ENCODE measurements at regions not wholly inside any gene's neighbourhood (a gene's known extent, or its start where the extent isn't known, plus 50 kb on each side); places are given as distances from the start of the nearest gene placed in this dataset.

DNA sequence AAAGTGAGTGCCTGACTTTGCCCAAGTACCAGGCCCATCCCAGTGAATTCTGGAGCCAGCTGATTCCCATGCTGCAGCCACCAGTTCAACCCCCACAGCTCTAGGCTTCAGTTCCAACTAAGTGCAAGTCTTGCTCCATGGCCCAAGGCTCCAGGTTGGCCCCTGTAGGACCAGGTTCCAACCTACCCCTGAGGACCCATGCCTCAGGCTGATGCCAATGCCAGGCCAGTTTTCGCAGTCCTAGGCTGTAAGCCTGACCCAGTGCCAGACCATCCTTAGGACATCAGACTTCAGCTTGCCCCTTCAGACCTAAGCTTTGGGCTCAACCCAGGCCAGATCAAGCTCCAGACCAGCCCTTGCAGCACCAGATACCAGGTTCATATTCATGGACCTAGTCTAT lies 352.6 kb downstream of the FSCB start:
- no peak for DNase-seq (ENCODE audit: low read depth in 1 of 2, low spot score in 1 of 2)
- no peak for TF ChIP-seq JUND (IDR thresholded peaks at IDR 0.05; ENCODE audit: low read depth)
- in situ Hi-C loops (cut with HindIII; ENCODE audit: low pct_unique_long_range_greater_than_20kb, low sequenced_read_pairs), result no loop called here

DNA sequence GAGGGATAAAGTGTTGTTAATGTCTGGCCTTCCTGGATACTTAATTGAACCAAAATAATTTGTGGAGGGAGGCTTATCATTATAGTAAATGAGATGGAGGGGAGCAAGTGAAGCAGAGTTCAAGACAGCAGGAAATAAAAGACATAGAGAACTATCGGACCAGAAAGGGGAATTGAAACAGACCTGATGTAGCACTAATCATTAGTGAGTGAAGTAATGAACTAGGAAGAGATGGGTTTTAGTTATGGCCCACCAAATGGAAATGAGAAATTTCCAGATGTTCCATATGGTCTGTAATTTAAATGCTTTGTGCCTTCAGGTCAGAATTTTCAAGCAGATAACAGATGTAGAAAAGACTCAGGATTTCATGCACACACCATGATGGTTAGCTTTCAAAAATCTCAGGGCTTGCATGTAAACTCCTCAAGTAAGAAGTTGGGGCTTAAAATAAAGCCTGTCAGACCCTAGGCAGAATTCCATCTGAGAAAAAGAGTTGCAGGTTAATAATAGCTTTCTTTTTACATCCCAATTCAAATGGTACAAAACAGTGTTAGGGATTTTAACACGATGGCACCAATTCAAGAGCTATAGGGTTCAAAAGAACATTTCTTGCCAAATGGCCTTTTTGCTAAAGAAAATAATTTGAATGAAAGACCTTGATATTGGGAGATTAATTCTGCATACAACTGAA lies 355.8 kb downstream of the FSCB start:
- in situ Hi-C loops (cut with HindIII; ENCODE audit: low pct_unique_long_range_greater_than_20kb, low sequenced_read_pairs), result no loop called here
- DNase-seq (ENCODE audit: low read depth in 1 of 2, low spot score in 1 of 2), result no peak
- TF ChIP-seq JUND (IDR thresholded peaks at IDR 0.05; ENCODE audit: low read depth), result no peak

DNA sequence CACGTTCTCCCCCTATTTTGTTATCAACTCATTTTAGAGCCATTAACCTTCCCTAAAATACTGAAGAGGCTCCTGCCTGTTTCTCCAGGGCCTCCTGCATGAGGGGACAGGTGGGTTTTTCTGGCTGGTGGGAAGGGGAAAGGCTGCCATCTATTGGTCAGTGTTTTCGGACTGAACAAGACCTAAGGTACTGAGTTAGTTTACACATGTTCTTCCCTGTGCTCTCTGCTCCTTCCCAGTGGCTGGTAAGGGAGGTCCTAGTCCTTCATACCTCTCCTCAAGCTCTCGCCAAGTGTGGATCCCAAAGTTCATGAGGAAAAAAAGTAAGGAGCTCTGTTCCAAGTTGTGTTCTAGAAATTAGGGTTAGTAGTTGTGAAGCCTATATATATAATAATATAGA lies 357.5 kb downstream of the FSCB start:
- in situ Hi-C loops (cut with HindIII; ENCODE audit: low pct_unique_long_range_greater_than_20kb, low sequenced_read_pairs), result no loop called here
- no peak for TF ChIP-seq JUND (IDR thresholded peaks at IDR 0.05; ENCODE audit: low read depth)
- DNase-seq (ENCODE audit: low read depth in 1 of 2, low spot score in 1 of 2), result peak; percentile 11 to 86

DNA sequence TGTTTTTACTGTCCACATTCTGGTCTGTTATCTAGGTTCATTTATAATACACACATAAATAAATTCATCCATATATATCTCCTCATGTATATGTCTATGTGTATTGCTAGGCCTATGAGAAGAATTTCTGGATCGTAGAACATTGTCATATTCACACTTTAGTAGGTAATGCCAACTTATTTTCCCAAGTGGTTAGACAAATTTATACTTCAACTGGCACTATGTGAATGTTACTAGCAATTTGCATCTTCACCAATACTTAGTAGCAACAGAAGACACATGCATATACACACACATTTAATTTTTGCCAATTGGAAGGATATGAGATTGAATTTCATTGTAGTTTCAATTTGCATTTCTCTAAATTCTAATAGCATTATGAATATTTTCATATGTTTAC lies 365.1 kb downstream of the FSCB start:
- TF ChIP-seq JUND (IDR thresholded peaks at IDR 0.05; ENCODE audit: low read depth), result no peak
- no peak for DNase-seq (ENCODE audit: low read depth in 1 of 2, low spot score in 1 of 2)
- in situ Hi-C loops (cut with HindIII; ENCODE audit: low pct_unique_long_range_greater_than_20kb, low sequenced_read_pairs), result no loop called here

DNA sequence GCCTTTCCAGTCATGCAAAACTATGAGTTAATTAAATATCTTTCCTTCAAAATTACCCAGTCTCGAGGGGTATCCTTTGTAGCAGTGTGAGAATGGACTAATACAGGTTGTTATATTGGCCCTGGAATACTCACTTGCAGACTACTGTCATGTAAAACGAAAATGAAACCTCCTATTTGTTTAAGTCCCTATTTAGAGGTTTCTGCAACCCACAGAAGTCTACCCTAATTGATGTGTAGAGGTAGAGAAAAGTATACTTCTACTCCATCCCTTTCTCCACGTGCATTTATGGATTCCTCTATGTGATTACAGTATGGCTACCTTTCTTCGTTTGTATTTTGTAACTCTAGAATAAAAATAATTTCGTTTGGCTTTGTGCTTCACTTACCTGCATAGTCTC lies 371.1 kb downstream of the FSCB start:
- peak in 1 of 2 experiments; percentile 5 for DNase-seq (ENCODE audit: low read depth in 1 of 2, low spot score in 1 of 2)
- no peak for TF ChIP-seq JUND (IDR thresholded peaks at IDR 0.05; ENCODE audit: low read depth)
- in situ Hi-C loops (cut with HindIII; ENCODE audit: low pct_unique_long_range_greater_than_20kb, low sequenced_read_pairs), result no loop called here

DNA sequence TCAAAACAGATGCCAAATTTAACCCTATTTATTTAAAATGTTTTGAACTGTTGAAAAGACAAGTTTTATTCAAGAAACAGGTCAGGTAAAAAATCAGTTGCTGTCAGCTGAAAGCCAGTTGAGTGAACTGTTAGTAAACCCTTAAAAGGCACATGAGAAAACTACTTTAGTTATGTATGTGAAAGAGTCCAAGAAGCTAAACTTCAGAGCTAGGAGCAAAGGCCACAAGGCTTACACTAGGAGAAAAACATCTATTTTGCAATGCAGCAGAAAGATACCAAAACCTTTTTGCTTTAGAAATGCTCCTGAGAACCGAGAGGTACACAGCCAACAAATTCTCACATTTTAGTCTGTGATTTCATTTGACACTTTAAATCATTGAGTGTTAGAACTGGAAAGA lies 375.2 kb downstream of the FSCB start:
- no peak for DNase-seq (ENCODE audit: low read depth in 1 of 2, low spot score in 1 of 2)
- in situ Hi-C loops (cut with HindIII; ENCODE audit: low pct_unique_long_range_greater_than_20kb, low sequenced_read_pairs), result no loop called here
- TF ChIP-seq JUND (IDR thresholded peaks at IDR 0.05; ENCODE audit: low read depth), result no peak

DNA sequence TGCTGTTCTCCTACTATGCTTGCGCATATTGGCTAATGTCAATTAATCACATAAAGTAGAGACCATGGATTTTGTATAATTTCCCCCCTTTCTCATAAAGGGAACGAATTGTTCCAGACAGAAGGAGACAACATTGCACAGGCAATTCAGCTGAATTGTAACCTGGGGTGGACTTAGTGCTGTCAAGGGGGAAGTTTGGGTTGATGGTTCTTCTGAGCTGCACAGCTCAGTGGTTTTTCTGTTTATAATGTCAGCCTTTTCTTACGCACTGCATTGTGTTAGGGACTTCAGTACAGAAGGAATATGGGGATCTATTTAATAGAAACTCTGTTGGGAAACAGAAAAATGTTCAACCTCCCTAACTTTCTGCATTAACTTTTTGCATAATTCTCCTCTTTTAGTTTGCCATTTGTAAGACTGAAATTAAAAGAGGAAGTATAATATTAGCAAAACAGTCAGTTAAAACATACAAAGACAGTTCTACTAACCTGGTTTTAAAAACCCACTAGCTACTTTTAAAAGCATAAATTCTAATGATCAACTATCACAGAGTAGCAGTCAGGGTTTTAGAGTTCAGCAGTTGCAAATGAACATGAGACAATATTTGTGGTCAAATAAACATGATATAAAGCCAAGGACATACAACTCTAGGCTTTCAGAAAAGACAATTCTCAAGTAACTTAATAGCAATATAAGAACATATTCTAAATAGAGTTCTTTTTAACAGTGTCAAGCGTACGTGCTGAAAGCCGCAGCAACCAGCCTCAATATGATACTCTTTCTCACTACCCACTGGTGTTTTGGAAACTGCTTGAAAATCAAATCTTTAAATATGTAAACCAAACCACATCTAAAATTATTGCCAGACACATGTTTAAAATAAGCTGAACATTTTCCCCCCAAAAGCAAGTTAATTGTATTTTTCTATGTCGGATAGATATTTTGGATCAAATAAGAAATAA lies 393.0 kb downstream of the FSCB start:
- TF ChIP-seq JUND (IDR thresholded peaks at IDR 0.05; ENCODE audit: low read depth), result no peak
- no peak for DNase-seq (ENCODE audit: low read depth in 1 of 2, low spot score in 1 of 2)
- in situ Hi-C loops (cut with HindIII; ENCODE audit: low pct_unique_long_range_greater_than_20kb, low sequenced_read_pairs), result no loop called here

DNA sequence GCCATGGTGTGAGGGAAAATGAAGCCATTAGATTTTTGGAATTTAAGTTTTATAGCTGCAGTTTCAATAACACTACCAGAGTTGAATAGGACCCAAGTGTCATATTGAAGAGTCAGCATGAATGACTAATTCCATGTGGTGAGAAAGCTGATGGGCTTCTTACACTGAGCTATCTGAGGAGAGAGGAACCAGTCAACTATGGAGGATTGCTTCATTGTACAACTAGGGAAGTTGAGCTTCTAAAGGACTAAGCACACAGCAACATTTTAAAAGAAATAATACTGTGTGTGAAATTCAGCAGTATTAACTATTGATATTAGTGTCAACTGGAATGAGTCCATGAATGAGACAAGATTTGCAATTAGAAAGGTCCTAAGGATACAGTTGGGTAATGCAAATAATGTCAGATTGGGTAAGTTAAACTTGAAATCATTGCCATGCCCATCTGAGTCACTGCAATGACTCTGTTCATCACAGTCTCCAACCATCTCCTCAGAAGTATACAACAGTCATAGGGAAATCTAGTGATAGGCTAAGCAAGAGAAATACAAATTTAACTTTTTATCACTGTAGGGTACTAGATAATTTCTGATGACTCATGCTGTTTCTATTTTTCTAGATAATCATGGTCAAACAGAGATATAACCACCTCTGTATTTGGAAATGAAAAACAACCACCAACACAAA lies 394.2 kb downstream of the FSCB start:
- DNase-seq (ENCODE audit: low read depth in 1 of 2, low spot score in 1 of 2), result no peak
- in situ Hi-C loops (cut with HindIII; ENCODE audit: low pct_unique_long_range_greater_than_20kb, low sequenced_read_pairs), result no loop called here
- TF ChIP-seq JUND (IDR thresholded peaks at IDR 0.05; ENCODE audit: low read depth), result no peak

DNA sequence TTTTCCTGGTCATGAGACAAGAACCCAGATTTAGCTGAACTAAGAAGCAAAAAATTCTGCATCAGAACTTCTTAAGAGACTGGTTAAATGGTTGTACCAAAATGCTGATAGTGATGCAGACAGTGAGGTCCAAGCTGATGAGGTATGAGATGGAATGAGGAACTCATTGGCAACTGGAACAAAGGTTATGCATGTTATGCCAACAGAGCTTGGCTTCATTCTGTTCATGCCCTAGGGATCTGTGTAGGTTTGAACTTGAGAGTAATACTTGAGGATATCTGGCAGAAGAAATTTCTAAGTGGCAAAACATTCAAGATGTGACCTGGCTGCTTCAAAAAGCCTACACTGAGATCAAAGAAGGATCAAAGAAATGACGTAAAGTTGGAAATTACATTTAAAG lies 398.0 kb downstream of the FSCB start:
- in situ Hi-C loops (cut with HindIII; ENCODE audit: low pct_unique_long_range_greater_than_20kb, low sequenced_read_pairs), result no loop called here
- no peak for TF ChIP-seq JUND (IDR thresholded peaks at IDR 0.05; ENCODE audit: low read depth)
- DNase-seq (ENCODE audit: low read depth in 1 of 2, low spot score in 1 of 2), result no peak

DNA sequence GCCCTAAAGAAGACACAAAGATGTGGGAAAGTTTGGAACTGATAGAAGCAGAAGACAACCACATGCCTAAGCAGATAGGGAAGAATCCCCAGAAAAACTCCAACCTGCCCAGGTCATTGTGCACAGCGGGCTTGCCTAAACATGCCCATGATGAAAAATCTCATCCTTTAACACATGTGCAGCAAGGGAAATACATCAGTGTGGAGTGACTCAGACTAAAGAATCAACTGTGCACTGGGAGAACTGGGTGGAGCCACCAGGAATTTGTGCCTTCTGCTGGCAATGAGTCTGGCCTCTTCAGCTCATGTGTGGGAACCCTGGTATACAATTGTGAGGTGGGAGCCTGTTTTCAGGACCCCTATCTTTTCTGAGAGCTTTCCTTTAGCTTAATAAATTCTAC lies 398.5 kb downstream of the FSCB start:
- DNase-seq (ENCODE audit: low read depth in 1 of 2, low spot score in 1 of 2), result no peak
- TF ChIP-seq JUND (IDR thresholded peaks at IDR 0.05; ENCODE audit: low read depth), result no peak
- in situ Hi-C loops (cut with HindIII; ENCODE audit: low pct_unique_long_range_greater_than_20kb, low sequenced_read_pairs), result no loop called here

DNA sequence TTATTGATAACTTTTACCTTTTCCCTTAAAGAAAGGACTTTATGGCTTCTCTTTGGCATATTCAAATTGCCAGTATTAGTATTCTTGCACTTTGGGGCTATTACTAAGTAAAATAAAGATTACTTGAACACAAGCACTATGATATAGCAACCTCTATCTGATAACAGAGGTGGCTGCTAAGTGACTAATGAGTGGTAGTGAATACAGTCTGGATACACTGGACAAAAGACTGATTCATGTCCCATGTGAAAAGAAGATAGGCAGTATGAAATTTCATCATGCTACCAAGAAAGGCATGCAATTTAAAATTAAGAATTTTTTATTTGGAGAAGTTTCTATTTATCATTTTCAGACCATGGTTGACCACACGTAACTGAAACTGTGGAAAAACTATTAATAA lies 399.9 kb downstream of the FSCB start:
- DNase-seq (ENCODE audit: low read depth in 1 of 2, low spot score in 1 of 2), result no peak
- TF ChIP-seq JUND (IDR thresholded peaks at IDR 0.05; ENCODE audit: low read depth), result no peak
- in situ Hi-C loops (cut with HindIII; ENCODE audit: low pct_unique_long_range_greater_than_20kb, low sequenced_read_pairs), result no loop called here

DNA sequence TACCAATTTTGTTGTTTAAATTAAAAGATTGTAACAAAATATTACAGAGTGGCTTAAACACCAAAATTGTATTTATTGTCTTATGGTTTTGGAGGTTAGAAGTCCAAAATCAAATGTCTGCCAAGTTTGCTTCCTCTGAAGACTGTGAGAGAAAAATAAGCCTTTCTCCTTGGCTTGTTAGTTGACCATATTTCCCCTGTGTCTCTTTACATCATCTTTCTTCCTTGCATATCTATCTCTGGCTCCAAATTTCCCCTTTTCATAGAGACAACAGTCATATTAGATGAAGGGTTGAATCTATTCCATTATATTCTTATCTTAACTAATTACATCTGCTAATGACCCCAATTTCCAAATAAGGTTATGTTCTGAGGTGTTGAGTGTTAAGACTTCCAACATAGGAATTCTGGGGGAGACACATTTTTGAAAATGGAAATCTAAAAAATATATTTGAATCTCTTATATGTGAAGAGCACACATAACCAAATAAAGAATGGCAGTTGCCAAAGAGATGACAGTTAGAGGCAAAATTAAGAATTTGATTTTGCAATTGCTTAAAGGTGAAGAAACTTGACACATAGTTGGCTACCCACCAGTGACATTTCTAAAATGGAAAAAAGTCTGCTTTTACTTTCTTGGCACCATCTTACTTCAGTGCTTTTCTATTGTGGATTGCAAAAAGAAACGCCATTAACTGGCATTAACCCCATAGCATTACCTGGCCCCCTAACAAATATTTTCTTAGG lies 407.2 kb downstream of the FSCB start:
- TF ChIP-seq JUND (IDR thresholded peaks at IDR 0.05; ENCODE audit: low read depth), result no peak
- in situ Hi-C loops (cut with HindIII; ENCODE audit: low pct_unique_long_range_greater_than_20kb, low sequenced_read_pairs), result no loop called here
- no peak for DNase-seq (ENCODE audit: low read depth in 1 of 2, low spot score in 1 of 2)
